ENCODE measurements at regions not wholly inside any gene's neighbourhood (a gene's known extent, or its start where the extent isn't known, plus 50 kb on each side); places are given as distances from the start of the nearest gene placed in this dataset.

GRCh38 chr7:149334930-149335329 is 72.9 kb downstream of the ZNF783 start:
- no peak overlapping the region for H3K27ac Mint-ChIP-seq
- H3K79me2 ChIP-seq (ENCODE audit: insufficient read depth, low read length) = no peaks in the 10 kb centered on the region
- no peak overlapping the region for H3K4me3 ChIP-seq (replicated peaks in 1 of 3; ENCODE audit: low read depth in 2 of 3, low read length in 3 of 3)
- 92% methylated on average over 2 of the region's 3 CpGs for WGBS (ENCODE audit: insufficient coverage)
- no peaks in the 10 kb centered on the region for H3K4me1 ChIP-seq (ENCODE audit: control insufficient read depth in 1 of 2, insufficient read depth in 2 of 2, low read length in 2 of 2)
- H3K4me3 Mint-ChIP-seq = no peak overlapping the region
- H3K27me3 ChIP-seq (ENCODE audit: control insufficient read depth in 2 of 2, insufficient read depth in 2 of 2, low read length in 2 of 2) = no peaks in the 10 kb centered on the region
- H3K36me3 Mint-ChIP-seq = no peaks in the 10 kb centered on the region
- no peak for DNase-seq
- intact Hi-C loops (cut with micrococcal nuclease) = no loop called here
- H3K9me3 Mint-ChIP-seq = peaks cover 4 to 20% (median 11%) of the 10 kb centered on the region in 7 donors
- no peaks in the 10 kb centered on the region for H3K4me1 Mint-ChIP-seq
- no peak overlapping the region for H3K27ac ChIP-seq (ENCODE audit: low read depth in 1 of 2, low read length in 2 of 2)
- no peak overlapping the region for H2AFZ ChIP-seq (ENCODE audit: insufficient read depth, low read depth, low read length, poor library complexity, severe bottlenecking)
- no peak overlapping the region for H3K4me2 ChIP-seq (replicated peaks; ENCODE audit: extremely low read depth, low read length, poor library complexity, severe bottlenecking)
- H3K27me3 Mint-ChIP-seq (ENCODE audit: low read depth in 3 of 3) = peaks cover 0 to 3% (median 0%) of the 10 kb centered on the region in 3 donors
- H3K9ac ChIP-seq (ENCODE audit: insufficient read depth, low read length, poor library complexity, severe bottlenecking) = no peak overlapping the region
- no peaks in the 10 kb centered on the region for H3K36me3 ChIP-seq (replicated peaks in 1 of 2; ENCODE audit: control insufficient read depth in 1 of 2, insufficient read depth in 2 of 2, low read length in 2 of 2)
- peaks cover 0 to 2% of the 10 kb centered on the region in 2 donors for H3K9me3 ChIP-seq (replicated peaks in 1 of 2; ENCODE audit: control insufficient read depth in 1 of 2, insufficient read depth in 1 of 2, low read length in 2 of 2)
- no peak for TF ChIP-seq CTCF (IDR thresholded peaks at IDR 0.05)
- H4K20me1 ChIP-seq (ENCODE audit: insufficient read depth, low read length) = no peaks in the 10 kb centered on the region

GRCh38 chr7:149348758-149349369 is 86.9 kb downstream of the ZNF783 start:
- Histone ChIP-seq H3K4me2 (replicated peaks; ENCODE audit: extremely low read depth, low read length, poor library complexity, severe bottlenecking) (no peak overlapping the region), H3K36me3 (replicated peaks in 1 of 2; ENCODE audit: control insufficient read depth in 1 of 2, insufficient read depth in 2 of 2, low read length in 2 of 2) (no peaks in the 10 kb centered on the region), H3K4me1 (ENCODE audit: control insufficient read depth in 1 of 2, insufficient read depth in 2 of 2, low read length in 2 of 2) (no peaks in the 10 kb centered on the region), H3K9me3 (replicated peaks in 1 of 2; ENCODE audit: control insufficient read depth in 1 of 2, insufficient read depth in 1 of 2, low read length in 2 of 2) (peaks cover 28 to 30% of the 10 kb centered on the region in 2 donors), H2AFZ (ENCODE audit: insufficient read depth, low read depth, low read length, poor library complexity, severe bottlenecking) (no peak overlapping the region), H3K27me3 (ENCODE audit: control insufficient read depth in 2 of 2, insufficient read depth in 2 of 2, low read length in 2 of 2) (no peaks in the 10 kb centered on the region), H3K9ac (ENCODE audit: insufficient read depth, low read length, poor library complexity, severe bottlenecking) (no peak overlapping the region), H3K4me3 (replicated peaks in 1 of 3; ENCODE audit: low read depth in 2 of 3, low read length in 3 of 3) (no peak overlapping the region), H4K20me1 (ENCODE audit: insufficient read depth, low read length) (no peaks in the 10 kb centered on the region), H3K79me2 (ENCODE audit: insufficient read depth, low read length) (no peaks in the 10 kb centered on the region), H3K27ac (ENCODE audit: low read depth in 1 of 2, low read length in 2 of 2) (no peak overlapping the region)
- Mint-ChIP-seq H3K4me1 (no peaks in the 10 kb centered on the region), H3K27me3 (ENCODE audit: low read depth in 3 of 3) (peaks cover 1 to 6% (median 4%) of the 10 kb centered on the region in 3 donors), H3K4me3 (no peak overlapping the region), H3K9me3 (peaks cover 29 to 53% (median 42%) of the 10 kb centered on the region in 7 donors), H3K27ac (no peak overlapping the region), H3K36me3 (no peaks in the 10 kb centered on the region)
- intact Hi-C loops (cut with micrococcal nuclease) = no loop called here
- DNase-seq = no peak
- TF ChIP-seq CTCF (IDR thresholded peaks at IDR 0.05) = no peak
- WGBS (ENCODE audit: insufficient coverage) = 70% methylated on average over 3 of the region's 3 CpGs

Measured in CD14-positive monocyte (primary cell).